HG03342 (cell line): ENCODE measurements at regions not wholly inside any gene's neighbourhood (a gene's known extent, or its start where the extent isn't known, plus 50 kb on each side); places are given as distances from the start of the nearest gene placed in this dataset.
"Not testable (repeated sequence)": the region's sequence is repeated elsewhere in the genome, so short reads cannot be mapped to it uniquely, and the experiment has no call there.

Experiments used
- ATAC-seq: cut with Tn5 transposase; IDR thresholded peaks from one replicate; pipeline ENCODE4 v1.9.1; 2021; ENCODE audit warnings: mild to moderate bottlenecking, moderate library complexity; ENCODE audit not compliant: unreplicated experiment

DNA sequence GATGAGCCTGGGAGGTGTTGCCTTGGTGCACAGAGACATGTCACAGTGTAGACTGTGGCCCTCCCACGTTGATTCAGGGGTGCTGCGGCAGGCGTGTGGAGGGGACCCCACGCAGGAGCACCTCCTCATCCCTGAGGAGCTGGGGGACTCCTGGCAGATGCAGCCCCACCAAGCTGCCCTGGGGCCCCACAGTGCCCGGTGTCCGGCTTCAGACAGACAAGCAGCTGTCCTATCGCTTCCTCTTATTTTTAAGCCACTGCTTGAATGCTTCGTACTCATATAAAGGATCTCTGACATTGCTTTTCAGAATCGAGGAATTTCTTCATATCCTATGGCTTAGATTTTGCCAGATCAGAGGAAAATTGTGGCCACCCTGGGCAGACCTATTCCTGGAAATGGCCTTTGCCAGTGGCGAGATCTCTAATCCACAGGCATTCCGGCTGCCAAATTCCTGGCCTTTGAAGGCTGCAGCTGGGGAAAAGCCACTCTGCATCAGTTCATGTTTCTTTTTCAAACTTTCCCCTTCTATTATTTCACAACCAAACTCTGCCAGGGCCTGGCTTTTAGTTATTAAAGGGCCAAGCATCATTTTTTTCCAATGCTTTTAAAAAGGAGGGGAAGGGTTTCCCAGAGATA, 337.0 kb downstream of the THBS2 start:
- ATAC-seq, result no peak

DNA sequence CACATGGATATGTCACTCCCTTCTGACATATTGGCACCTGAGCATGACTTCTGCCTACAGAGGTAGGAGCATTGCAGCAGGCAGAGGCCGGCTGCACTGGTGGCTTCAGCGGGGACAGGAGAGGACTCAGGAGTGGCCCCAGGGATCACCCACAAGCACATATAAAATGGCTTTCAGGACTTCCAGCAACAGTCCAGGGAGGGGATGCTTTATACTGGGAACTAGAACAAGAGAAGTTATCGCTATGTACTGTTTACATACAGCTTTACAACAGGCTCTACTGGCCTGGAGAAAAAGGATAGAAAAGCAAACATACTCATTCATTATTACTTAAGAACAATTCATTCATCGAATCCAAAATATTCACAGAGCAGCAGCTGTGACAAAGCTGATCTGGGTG, 337.8 kb downstream of the THBS2 start:
- ATAC-seq, result no peak

- ATAC-seq, result no peak
These were observed 338.4 kb downstream of the THBS2 start for GRCh38 chr6:168915242-168915641.

- no peak for ATAC-seq
These were observed 339.7 kb downstream of the THBS2 start for GRCh38 chr6:168913866-168914469.

- ATAC-seq, result not testable (repeated sequence)
These were observed 340.3 kb downstream of the THBS2 start for GRCh38 chr6:168913231-168913865.

DNA sequence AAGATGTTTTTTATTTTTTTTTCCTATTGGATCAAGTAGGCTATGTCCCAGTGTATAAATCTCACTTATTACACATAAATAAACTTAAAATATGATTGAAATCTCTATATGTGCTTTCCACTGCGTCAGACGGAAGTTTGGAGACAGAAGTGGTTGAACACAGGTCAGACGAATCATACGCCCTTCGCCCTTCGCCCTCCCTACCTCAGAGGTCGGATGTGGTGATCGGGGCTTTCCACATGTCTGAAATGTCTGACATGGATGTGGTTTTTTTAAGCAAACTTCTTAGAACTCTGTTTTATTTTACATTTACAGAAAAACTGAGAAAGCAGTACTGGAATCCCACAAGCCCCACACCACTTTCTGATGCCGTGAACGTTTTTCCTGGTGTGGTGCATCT, 344.4 kb downstream of the THBS2 start:
- ATAC-seq, result no peak

DNA sequence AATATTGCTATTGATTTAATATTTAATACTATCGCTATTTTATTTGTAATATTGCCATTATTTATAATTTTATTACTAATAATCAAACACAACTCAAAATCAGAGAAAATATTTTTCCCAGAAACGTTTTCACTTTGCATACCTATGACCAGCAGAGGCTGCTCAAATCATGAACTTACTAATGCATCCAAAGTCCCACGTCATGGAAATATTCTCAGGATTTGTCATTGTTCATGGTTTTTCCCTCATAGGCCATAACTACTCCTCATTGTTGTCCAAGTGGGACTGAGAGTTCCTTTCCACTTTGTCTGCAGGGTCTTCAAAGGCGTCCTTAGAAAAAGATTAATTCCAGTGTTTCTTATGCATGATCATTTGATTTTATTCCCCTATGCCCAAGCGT, 344.8 kb downstream of the THBS2 start:
- ATAC-seq, result no peak

GRCh38 chr6:168908166-168908565, 345.5 kb downstream of the THBS2 start:
- no peak for ATAC-seq

GRCh38 chr6:168906391-168906790, 347.3 kb downstream of the THBS2 start:
- ATAC-seq, result no peak

GRCh38 chr6:168905451-168906090, 348.1 kb downstream of the THBS2 start:
- ATAC-seq, result no peak

GRCh38 chr6:168903613-168904345, 349.9 kb downstream of the THBS2 start:
- no peak for ATAC-seq

DNA sequence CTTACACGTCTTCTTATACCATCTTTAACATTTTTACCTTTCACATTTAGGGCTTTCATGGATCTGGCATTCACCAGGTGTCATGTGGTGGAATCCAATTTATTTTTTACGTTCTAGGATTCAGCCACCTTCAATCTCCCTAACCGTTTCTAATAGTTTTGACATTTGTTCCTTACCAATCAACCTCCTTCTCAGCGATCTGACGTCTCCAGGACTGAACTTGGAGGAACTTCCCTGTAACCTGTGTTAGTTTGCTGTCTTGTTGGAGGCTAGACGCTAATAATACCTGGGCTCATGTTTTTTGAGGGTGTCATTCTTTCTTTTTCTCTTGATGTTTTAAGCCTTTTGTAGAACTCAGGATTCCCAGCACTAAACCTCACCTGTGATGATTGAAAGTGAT, 351.6 kb downstream of the THBS2 start:
- ATAC-seq, result no peak

GRCh38 chr6:168901076-168901475, 352.6 kb downstream of the THBS2 start:
- ATAC-seq, result no peak

GRCh38 chr6:168896321-168896720, 357.3 kb downstream of the THBS2 start:
- no peak for ATAC-seq

- peak; percentile 98 for ATAC-seq
These were observed 358.4 kb downstream of the THBS2 start for GRCh38 chr6:168895102-168895812.

DNA sequence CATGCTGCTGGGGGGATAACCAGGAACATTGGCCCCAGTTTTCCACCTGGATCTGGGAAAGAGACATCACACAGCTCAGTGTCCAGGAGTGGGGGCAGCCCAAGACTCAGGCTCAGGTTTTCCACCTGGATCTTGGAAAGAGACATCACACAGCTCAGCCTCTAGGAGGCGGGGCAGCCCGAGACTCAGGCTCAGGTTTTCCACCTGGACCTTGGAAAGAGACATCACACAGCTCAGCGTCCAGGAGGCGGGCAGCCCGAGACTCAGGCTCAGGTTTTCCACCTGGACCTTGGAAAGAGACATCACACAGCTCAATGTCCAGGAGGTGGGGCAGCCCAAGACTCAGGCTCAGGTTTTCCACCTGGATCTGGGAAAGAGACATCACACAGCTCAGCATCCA, 361.6 kb downstream of the THBS2 start:
- no peak for ATAC-seq

- no peak for ATAC-seq
These were observed 362.7 kb downstream of the THBS2 start for GRCh38 chr6:168890981-168891365.

DNA sequence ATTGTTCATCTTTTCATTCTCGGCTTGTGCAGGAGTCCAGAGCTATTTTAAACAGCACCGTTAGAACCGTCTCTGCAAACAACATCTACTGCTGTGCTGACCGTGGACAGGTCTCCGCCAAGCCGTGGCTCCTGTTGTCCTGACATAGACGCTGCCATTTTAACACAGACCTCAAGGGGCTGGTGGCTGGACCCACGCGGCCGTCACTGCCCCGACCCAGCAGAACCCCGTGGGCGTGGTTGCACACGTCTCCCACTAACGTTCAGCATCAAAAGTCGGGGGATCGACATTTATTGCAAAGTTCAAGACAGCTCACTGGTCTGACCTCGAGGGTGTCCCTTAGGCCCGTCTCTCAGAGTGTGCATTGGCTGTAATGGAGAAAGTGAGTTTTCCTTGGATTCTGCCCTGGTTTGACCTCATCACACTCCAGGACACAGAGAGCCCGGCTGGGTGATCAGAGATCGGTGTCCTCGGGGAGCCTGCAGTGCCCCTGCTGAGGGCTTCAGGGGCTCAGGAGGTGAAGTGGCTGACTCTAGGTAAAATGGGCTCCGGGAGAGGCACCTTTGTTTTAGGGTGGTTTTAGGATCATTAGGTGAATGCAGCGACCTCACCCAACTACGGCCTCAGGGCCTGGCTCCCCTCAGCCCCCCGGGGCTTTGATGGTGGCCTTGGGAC, 363.2 kb downstream of the THBS2 start:
- no peak for ATAC-seq

- ATAC-seq, result no peak
These were observed 364.8 kb downstream of the THBS2 start for GRCh38 chr6:168888786-168889345.

- no peak for ATAC-seq
These were observed 365.5 kb downstream of the THBS2 start for GRCh38 chr6:168888102-168888501.
